Right lobe of liver (tissue), 6 donors: ENCODE measurements at regions not wholly inside any gene's neighbourhood (a gene's known extent, or its start where the extent isn't known, plus 50 kb on each side); places are given as distances from the start of the nearest gene placed in this dataset.

ENCODE experiments used
- ATAC-seq, 4 donors: fragments of 200-7000 bp; cut with Tn5 transposase; one replicate each; pipeline ENCODE4 v1.9.1; 2020; ENCODE audit warnings: mild to moderate bottlenecking in 4 of 4, moderate library complexity in 4 of 4
- DNase-seq, 3 donors: peaks; one replicate each; pipeline ENCODE4 v3.0.0-alpha.2; 2020
- H3K27ac ChIP-seq, 3 donors: fragments of 200-600 bp; one replicate each; pipeline ENCODE4 v1.8.0; 2022
- H3K27me3 ChIP-seq, 2 donors: fragments of 200-600 bp; one replicate each; pipeline ENCODE4 v1.8.0; 2022
- H3K36me3 ChIP-seq, 4 donors: fragments of 200-600 bp; sonication (generic) in 1 of 4; one replicate each; pipeline versions ENCODE4 v1.5.1 to v1.8.0; 2017 to 2022; ENCODE audit warnings: control low read depth in 1 of 4
- H3K4me1 ChIP-seq, 4 donors: fragments of 200-600 bp; sonication (generic) in 1 of 4; one replicate each; pipeline versions ENCODE4 v1.5.1 to v1.8.0; 2017 to 2022; ENCODE audit warnings: control low read depth in 1 of 4
- H3K4me3 ChIP-seq, 3 donors: fragments of 200-600 bp; one replicate each; pipeline ENCODE4 v1.8.0; 2022
- H3K9me3 ChIP-seq, 4 donors: fragments of 200-600 bp; sonication (generic) in 1 of 4; one replicate each; pipeline versions ENCODE4 v1.5.1 to v1.8.0; 2017 to 2022; ENCODE audit warnings: control low read depth in 1 of 4
- POLR2A ChIP-seq: fragments of 450-650 bp; IDR thresholded peaks from one replicate; pipeline ENCODE4 v1.6.1; 2017; ENCODE audit warnings: antibody characterized with exemption, mild to moderate bottlenecking
- WGBS: methylation state at CpG from one replicate; pipeline ENCODE4 v1.1.6; 2018; ENCODE audit warnings: low coverage, low lambda C conversion rate; ENCODE audit not compliant: insufficient coverage; ENCODE audit errors: missing lambda C conversion rate; 5-methylcytosine and 5-hydroxymethylcytosine counted together
- intact Hi-C, 2 donors: fragments of 100-400 bp; cut with DNase I; formaldehyde crosslinking; loops; one replicate each; pipeline versions ENCODE4 v1.11.2 to v1.14.1; 2022
- TF ChIP-seq, protein P1 (sequence below), 4 donors: fragments of 200-600 bp in 3 of 4; fragments of 450-650 bp in 1 of 4; IDR thresholded peaks; one replicate each; pipeline versions ENCODE4 v1.5.1 to v1.8.0; 2016 to 2022; ENCODE audit warnings: antibody characterized with exemption in 4 of 4, mild to moderate bottlenecking in 2 of 4
- donor health status: DM: no; HTN: yes; CAD: no.
- donor health status: DM: no; HTN: no; CAD: no.
- donor health status: DM: no; HTN: no; CAD: no.
- donor health status: DM: no; HTN: yes; CAD: no.
- donor health status: DM: no; HTN: yes; CAD: no.

- no peak overlapping the region for H3K4me3 ChIP-seq
- 81% methylated on average over 2 of the region's 2 CpGs for WGBS
- no peaks in the 10 kb centered on the region for H3K36me3 ChIP-seq
- no peak for ATAC-seq
- intact Hi-C loops = no loop called here
- no peaks in the 10 kb centered on the region for H3K27me3 ChIP-seq
- no peak overlapping the region for H3K27ac ChIP-seq
- no peaks in the 10 kb centered on the region for H3K4me1 ChIP-seq
- TF ChIP-seq, protein P1, sequence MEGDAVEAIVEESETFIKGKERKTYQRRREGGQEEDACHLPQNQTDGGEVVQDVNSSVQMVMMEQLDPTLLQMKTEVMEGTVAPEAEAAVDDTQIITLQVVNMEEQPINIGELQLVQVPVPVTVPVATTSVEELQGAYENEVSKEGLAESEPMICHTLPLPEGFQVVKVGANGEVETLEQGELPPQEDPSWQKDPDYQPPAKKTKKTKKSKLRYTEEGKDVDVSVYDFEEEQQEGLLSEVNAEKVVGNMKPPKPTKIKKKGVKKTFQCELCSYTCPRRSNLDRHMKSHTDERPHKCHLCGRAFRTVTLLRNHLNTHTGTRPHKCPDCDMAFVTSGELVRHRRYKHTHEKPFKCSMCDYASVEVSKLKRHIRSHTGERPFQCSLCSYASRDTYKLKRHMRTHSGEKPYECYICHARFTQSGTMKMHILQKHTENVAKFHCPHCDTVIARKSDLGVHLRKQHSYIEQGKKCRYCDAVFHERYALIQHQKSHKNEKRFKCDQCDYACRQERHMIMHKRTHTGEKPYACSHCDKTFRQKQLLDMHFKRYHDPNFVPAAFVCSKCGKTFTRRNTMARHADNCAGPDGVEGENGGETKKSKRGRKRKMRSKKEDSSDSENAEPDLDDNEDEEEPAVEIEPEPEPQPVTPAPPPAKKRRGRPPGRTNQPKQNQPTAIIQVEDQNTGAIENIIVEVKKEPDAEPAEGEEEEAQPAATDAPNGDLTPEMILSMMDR (IDR thresholded peaks at IDR 0.05) = no peak
- no peaks in the 10 kb centered on the region for H3K9me3 ChIP-seq
- DNase-seq = no peak
Measured at GRCh38 chr16:86852135-86852534, 273.8 kb downstream of the FOXL1 start.

DNA sequence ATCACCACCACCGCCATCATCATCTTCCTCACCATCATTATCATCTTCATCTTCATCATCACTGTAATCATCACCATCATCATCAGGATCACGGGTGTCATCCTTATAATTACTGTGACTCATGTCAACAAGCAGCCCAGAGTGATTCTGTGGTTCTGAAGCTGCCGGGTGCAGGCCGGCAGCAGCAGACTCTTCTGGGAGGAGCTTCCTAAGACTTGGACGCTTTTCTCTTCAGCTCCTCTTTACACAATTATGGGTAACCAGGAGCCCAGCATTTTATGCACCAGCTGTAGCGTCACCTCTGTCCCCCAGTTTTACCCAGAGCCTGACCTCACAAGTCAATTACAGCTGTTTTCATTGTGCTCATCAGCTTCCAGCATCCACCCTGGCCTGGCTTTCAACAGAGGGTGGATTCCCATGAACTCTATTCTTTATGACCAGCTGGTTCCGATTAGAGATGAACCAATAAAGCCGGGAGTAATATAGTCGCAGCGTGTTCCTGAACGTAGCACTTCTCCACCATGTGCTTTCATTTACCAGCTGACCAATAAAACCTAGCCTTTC is 275.8 kb downstream of the FOXL1 start:
- WGBS = 52% methylated on average over 11 of the region's 11 CpGs
- ATAC-seq (no peak), DNase-seq (no peak)
- H3K9me3 ChIP-seq = no peaks in the 10 kb centered on the region
- H3K4me1 ChIP-seq = no peaks in the 10 kb centered on the region
- H3K4me3 ChIP-seq = no peak overlapping the region
- no peak overlapping the region for H3K27ac ChIP-seq
- no peak for TF ChIP-seq POLR2A
- TF ChIP-seq, protein P1 (IDR thresholded peaks at IDR 0.05) = no peak
- H3K36me3 ChIP-seq = no peaks in the 10 kb centered on the region
- H3K27me3 ChIP-seq = no peaks in the 10 kb centered on the region
- intact Hi-C loops = no loop called here

- no peaks in the 10 kb centered on the region for H3K9me3 ChIP-seq
- H3K36me3 ChIP-seq = no peaks in the 10 kb centered on the region
- TF ChIP-seq, protein P1 (IDR thresholded peaks at IDR 0.05) = no peak
- TF ChIP-seq POLR2A = no peak
- intact Hi-C loops = no loop called here
- no peak overlapping the region for H3K4me3 ChIP-seq
- WGBS = 48% methylated on average over 7 of the region's 7 CpGs
- ATAC-seq (no peak), DNase-seq (no peak)
- no peak overlapping the region for H3K27ac ChIP-seq
- no peaks in the 10 kb centered on the region for H3K4me1 ChIP-seq
- H3K27me3 ChIP-seq = no peaks in the 10 kb centered on the region
Measured at GRCh38 chr16:86854626-86855294, 276.4 kb downstream of the FOXL1 start.

DNA sequence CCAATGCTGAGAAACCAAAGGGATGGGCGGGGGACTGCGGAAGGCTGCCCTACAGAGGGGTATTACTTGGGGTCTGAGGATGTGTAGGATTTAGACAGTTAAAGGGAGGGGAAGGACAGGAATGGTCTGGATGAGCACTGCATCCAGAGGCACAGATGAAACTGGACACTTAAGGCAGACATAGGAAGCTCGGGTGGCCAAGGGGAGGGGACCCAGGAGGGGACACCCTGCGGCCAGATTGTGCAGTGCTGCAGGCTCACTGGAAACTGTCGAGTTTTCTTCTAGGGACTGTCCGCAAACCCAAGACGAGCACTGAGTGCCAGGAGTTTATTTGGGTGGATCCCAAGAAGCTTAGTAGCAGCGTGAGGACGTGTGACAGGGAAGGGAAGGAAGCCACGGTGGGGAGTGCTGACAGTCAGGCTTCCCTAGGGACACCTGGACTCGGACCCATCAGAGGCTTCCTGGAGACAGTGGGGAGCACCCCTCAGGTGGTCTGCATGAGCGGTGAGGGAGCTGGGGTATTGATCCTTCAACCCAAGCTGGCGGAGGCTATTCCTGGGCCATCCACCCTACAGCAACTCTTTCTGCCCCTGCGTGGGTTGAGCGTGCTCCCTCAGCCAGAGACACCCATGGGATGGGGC is 278.7 kb downstream of the FOXL1 start:
- DNase-seq (no peak), ATAC-seq (peak in 1 of 4 donors; percentile 25)
- H3K4me1 ChIP-seq = no peaks in the 10 kb centered on the region
- H3K27me3 ChIP-seq = no peaks in the 10 kb centered on the region
- no peak overlapping the region for H3K27ac ChIP-seq
- intact Hi-C loops = no loop called here
- H3K36me3 ChIP-seq = no peaks in the 10 kb centered on the region
- WGBS = 46% methylated on average over 3 of the region's 15 CpGs
- H3K4me3 ChIP-seq = no peak overlapping the region
- TF ChIP-seq POLR2A = no peak
- TF ChIP-seq, protein P1 (IDR thresholded peaks at IDR 0.05) = no peak
- H3K9me3 ChIP-seq = no peaks in the 10 kb centered on the region
